ENCODE measurements at regions not wholly inside any gene's neighbourhood (a gene's known extent, or its start where the extent isn't known, plus 50 kb on each side); places are given as distances from the start of the nearest gene placed in this dataset.
"Not testable (repeated sequence)": the region's sequence is repeated elsewhere in the genome, so short reads cannot be mapped to it uniquely, and the experiment has no call there.

DNA sequence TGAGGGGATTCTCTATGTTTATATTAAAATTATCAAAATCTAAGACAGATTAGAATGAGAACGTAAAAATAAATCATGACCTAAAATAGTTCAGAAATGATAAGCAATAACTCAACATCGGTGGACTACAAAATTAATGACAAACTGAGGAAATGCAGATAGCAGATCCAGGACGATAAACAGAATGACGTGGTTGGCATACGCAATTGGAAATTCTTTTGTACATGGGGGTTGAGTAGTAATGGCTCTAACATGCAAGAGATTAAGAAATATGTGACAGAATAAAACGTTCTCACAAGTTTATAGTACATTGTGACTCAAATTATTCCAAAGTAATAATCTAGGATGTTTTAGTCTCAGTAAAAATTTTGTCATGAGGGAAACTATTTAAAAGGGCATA lies 575.2 kb upstream of the BRINP3 start:
- Mint-ChIP-seq H3K27me3 (ENCODE audit: insufficient read depth) (no peaks in the 10 kb centered on the region), H3K4me1 (ENCODE audit: low read depth) (no peaks in the 10 kb centered on the region), H3K9me3 (peaks cover 45% of the 10 kb centered on the region)

DNA sequence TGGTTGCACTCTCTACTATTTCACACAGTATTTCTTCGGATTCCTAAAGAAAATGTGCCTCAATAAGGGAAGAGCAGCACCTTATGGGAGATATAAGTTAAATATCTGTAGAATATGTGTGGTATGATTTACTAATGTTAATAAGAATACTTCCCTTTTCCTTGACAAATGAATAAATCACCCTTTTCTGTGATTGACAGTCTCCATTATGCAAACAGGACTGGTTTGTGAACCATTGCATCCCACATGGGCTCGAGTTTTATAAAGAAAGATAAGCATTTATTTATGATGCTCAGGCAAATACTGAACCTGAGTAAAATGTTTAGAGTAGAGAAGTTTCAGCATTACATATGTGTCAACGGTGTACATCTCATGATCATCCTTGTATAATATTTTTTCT lies 587.7 kb upstream of the BRINP3 start:
- no peak overlapping the region for H3K4me3 Mint-ChIP-seq
- DNase-seq, result no peak
- peaks cover 28% of the 10 kb centered on the region for H3K9me3 Mint-ChIP-seq
- TF ChIP-seq, protein P1, sequence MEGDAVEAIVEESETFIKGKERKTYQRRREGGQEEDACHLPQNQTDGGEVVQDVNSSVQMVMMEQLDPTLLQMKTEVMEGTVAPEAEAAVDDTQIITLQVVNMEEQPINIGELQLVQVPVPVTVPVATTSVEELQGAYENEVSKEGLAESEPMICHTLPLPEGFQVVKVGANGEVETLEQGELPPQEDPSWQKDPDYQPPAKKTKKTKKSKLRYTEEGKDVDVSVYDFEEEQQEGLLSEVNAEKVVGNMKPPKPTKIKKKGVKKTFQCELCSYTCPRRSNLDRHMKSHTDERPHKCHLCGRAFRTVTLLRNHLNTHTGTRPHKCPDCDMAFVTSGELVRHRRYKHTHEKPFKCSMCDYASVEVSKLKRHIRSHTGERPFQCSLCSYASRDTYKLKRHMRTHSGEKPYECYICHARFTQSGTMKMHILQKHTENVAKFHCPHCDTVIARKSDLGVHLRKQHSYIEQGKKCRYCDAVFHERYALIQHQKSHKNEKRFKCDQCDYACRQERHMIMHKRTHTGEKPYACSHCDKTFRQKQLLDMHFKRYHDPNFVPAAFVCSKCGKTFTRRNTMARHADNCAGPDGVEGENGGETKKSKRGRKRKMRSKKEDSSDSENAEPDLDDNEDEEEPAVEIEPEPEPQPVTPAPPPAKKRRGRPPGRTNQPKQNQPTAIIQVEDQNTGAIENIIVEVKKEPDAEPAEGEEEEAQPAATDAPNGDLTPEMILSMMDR (IDR thresholded peaks at IDR 0.05), result no peak
- no peaks in the 10 kb centered on the region for H3K4me1 Mint-ChIP-seq (ENCODE audit: low read depth)
- H3K27me3 Mint-ChIP-seq (ENCODE audit: insufficient read depth), result no peaks in the 10 kb centered on the region
- H3K36me3 Mint-ChIP-seq (ENCODE audit: low read depth), result no peaks in the 10 kb centered on the region; the same call in 1 of the 2 replicates
- H3K27ac Mint-ChIP-seq, result no peak overlapping the region

More for the DNA sequence above, 575.2 kb upstream of the BRINP3 start:
- no peak overlapping the region for H3K27ac Mint-ChIP-seq
- H3K4me3 Mint-ChIP-seq, result no peak overlapping the region
- TF ChIP-seq, protein P1 (IDR thresholded peaks at IDR 0.05), result no peak
- no peaks in the 10 kb centered on the region for H3K36me3 Mint-ChIP-seq (ENCODE audit: low read depth)
- DNase-seq, result no peak

DNA sequence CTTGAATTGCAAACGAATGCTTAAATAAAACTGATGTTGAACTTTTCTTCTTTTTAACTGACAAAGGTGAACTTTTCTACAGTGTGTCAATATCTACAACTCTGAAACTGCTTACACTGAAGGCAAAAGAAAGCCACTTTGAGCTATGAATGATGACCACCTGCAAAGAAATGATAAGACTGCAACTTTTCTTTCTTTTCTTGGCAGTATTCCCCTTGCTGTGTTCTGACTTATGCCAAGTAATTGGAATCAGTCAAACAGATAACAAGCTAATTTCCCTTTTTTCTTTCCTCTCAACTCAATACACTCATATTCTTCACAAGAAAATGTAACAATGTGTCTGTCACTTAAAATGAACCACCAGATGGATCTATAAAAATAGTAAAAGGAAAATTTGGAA lies 588.1 kb upstream of the BRINP3 start:
- TF ChIP-seq, protein P1 (IDR thresholded peaks at IDR 0.05), result no peak
- Mint-ChIP-seq H3K36me3 (ENCODE audit: low read depth) (no peaks in the 10 kb centered on the region; the same call in 1 of the 2 replicates), H3K4me1 (ENCODE audit: low read depth) (no peaks in the 10 kb centered on the region), H3K27ac (no peak overlapping the region), H3K9me3 (peaks cover 24% of the 10 kb centered on the region), H3K27me3 (ENCODE audit: insufficient read depth) (no peaks in the 10 kb centered on the region), H3K4me3 (no peak overlapping the region)
- no peak for DNase-seq

DNA sequence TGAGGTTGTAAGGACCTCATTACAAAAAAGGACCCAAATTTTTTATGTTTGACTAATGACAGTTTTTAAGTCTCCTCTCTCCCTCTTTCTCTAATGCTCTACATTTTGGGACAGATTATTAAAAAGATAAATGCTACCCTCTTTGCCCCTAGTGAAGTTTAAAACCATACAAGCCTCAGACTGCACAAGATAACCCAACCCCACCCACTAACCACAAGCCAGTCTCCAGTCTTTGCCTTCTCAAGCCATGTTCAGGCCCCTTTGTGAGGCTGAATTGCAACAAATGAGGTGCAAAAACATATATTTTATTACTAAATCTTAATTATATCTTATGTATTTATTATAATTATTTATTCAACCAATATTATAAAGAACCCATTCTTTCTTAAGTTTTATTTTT lies 597.2 kb upstream of the BRINP3 start:
- Mint-ChIP-seq H3K27ac (no peak overlapping the region), H3K4me1 (ENCODE audit: low read depth) (no peaks in the 10 kb centered on the region), H3K27me3 (ENCODE audit: insufficient read depth) (no peaks in the 10 kb centered on the region), H3K36me3 (ENCODE audit: low read depth) (no peaks in the 10 kb centered on the region), H3K9me3 (peaks cover 5% of the 10 kb centered on the region; the same call in 1 of the 2 replicates), H3K4me3 (no peak overlapping the region)
- DNase-seq, result no peak
- TF ChIP-seq, protein P1 (IDR thresholded peaks at IDR 0.05), result no peak

DNA sequence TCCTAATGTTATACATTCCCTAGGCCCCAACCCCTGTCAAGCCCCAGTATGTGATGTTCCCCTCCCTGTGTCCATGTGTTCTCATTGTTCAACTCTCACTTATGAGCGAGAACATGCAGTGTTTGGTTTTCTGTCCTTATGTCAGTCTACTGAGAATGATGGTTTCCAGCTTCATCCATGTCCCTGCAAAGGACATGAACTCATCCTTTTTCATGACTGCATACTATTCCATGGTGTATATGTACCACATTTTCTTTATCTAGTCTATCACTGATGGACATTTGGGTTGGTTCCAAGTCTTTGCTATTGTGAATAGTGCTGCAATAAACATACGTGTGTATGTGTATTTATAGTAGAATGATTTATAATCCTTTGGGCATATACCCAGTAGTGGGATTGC lies 605.4 kb upstream of the BRINP3 start:
- H3K9me3 Mint-ChIP-seq, result peaks cover 36% of the 10 kb centered on the region
- not testable (repeated sequence) for H3K36me3 Mint-ChIP-seq (ENCODE audit: low read depth); H3K4me3 Mint-ChIP-seq; DNase-seq; H3K27me3 Mint-ChIP-seq (ENCODE audit: insufficient read depth); H3K27ac Mint-ChIP-seq; H3K4me1 Mint-ChIP-seq (ENCODE audit: low read depth)

DNA sequence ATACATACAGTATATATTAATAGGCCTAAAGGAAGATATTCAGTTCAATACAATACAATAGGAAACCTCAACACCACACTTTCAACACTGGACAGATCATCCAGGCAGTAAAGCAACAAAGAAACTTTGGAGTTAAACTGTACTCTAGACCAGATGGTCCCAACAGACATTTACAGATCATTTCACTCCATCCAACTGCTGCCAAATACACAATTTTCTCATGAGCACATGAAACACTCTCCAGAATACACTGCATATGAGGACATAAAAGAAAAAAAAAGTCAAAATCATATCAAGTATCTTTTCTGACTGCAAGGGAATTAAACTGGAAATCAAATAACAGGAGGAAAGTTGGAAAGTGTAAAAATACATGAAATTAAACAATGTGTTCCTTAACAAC lies 607.5 kb upstream of the BRINP3 start:
- TF ChIP-seq, protein P1 (IDR thresholded peaks at IDR 0.05), result no peak
- H3K36me3 Mint-ChIP-seq (ENCODE audit: low read depth), result no peaks in the 10 kb centered on the region
- no peaks in the 10 kb centered on the region for H3K4me1 Mint-ChIP-seq (ENCODE audit: low read depth)
- no peak overlapping the region for H3K27ac Mint-ChIP-seq
- DNase-seq, result no peak
- no peaks in the 10 kb centered on the region for H3K27me3 Mint-ChIP-seq (ENCODE audit: insufficient read depth)
- H3K4me3 Mint-ChIP-seq, result no peak overlapping the region
- peaks cover 34% of the 10 kb centered on the region for H3K9me3 Mint-ChIP-seq
